ENCODE measurements at regions not wholly inside any gene's neighbourhood (a gene's known extent, or its start where the extent isn't known, plus 50 kb on each side); places are given as distances from the start of the nearest gene placed in this dataset.

GRCh38 chr11:116285026-116285425, 487.8 kb downstream of the BUD13 start:
- 0% methylated on average over 3 of the region's 3 CpGs for WGBS (ENCODE audit: missing lambda C conversion rate)

GRCh38 chr11:116283300-116283699, 489.5 kb downstream of the BUD13 start:
- H3K4me3 ChIP-seq = no peak overlapping the region
- no peak for DNase-seq (ENCODE audit: low read depth in 1 of 2, low spot score in 1 of 2)
- H3K9me3 ChIP-seq = no peaks in the 10 kb centered on the region
- ChIA-PET POLR2A (no interaction called here), CTCF (interaction anchor here (1.5 kb wide), 1 partner anchor 408 kb away, joined by 3 read pairs; no protein-coding TSS in a partner anchor)
- WGBS (ENCODE audit: missing lambda C conversion rate) = 0% methylated on average over 3 of the region's 3 CpGs
- no peak for ATAC-seq
- no peak for FAIRE-seq
- no peaks in the 10 kb centered on the region for H3K4me1 ChIP-seq
- no peak overlapping the region for H3K4me2 ChIP-seq
- H3K27ac ChIP-seq = no peak overlapping the region
- TF ChIP-seq POLR2A (IDR thresholded peaks at IDR 0.05; ENCODE audit: low read length) = no peak
- TF ChIP-seq SMC3 (IDR thresholded peaks at IDR 0.05) = no peak
- TF ChIP-seq RCOR1 (IDR thresholded peaks at IDR 0.05; ENCODE audit: low read depth, low read length) = no peak
- no peak for TF ChIP-seq KDM1A (IDR thresholded peaks at IDR 0.05; ENCODE audit: low read depth)
- TF ChIP-seq HOXA7 (CRISPR knock-in tag; IDR thresholded peaks at IDR 0.05) = no peak
- no peak for TF ChIP-seq RAD21 (conservative IDR thresholded peaks at IDR 0.05 in 1 of 2, IDR thresholded peaks at IDR 0.05 in 1 of 2)
- no peak for TF ChIP-seq TFCP2L1 (CRISPR knock-in tag; IDR thresholded peaks at IDR 0.05)
- no peak for TF ChIP-seq CBX2 (IDR thresholded peaks at IDR 0.05; ENCODE audit: borderline replicate concordance, low read depth)

More at GRCh38 chr11:116285026-116285425, 487.8 kb downstream of the BUD13 start:
- DNase-seq (ENCODE audit: low read depth in 1 of 2, low spot score in 1 of 2) (no peak), FAIRE-seq (no peak), ATAC-seq (no peak)
- no peak overlapping the region for H3K27ac ChIP-seq
- H3K9me3 ChIP-seq = no peaks in the 10 kb centered on the region
- no peak overlapping the region for H3K4me3 ChIP-seq
- ChIA-PET CTCF (no interaction called here), POLR2A (no interaction called here)
- TF ChIP-seq HDAC2 (IDR thresholded peaks at IDR 0.05) (no peak), JUNB (IDR thresholded peaks at IDR 0.05) (no peak), CHD2 (IDR thresholded peaks at IDR 0.05; ENCODE audit: low read length, partially characterized antibody) (no peak), HOXA7 (CRISPR knock-in tag; IDR thresholded peaks at IDR 0.05) (no peak), ZSCAN20 (CRISPR knock-in tag; IDR thresholded peaks at IDR 0.05) (no peak), FOSL2 (IDR thresholded peaks at IDR 0.05) (no peak), FOSL2 (CRISPR knock-in tag; IDR thresholded peaks at IDR 0.05) (no peak), ATOH8 (CRISPR knock-in tag; IDR thresholded peaks at IDR 0.05; ENCODE audit: low read depth) (no peak), RFX5 (IDR thresholded peaks at IDR 0.05) (no peak), USF2 (IDR thresholded peaks at IDR 0.05) (no peak), GATA3 (IDR thresholded peaks at IDR 0.05; ENCODE audit: borderline replicate concordance) (no peak), CHD4 (IDR thresholded peaks at IDR 0.05; ENCODE audit: borderline replicate concordance) (no peak), ZC3H11A (IDR thresholded peaks at IDR 0.05) (no peak), CEBPB (IDR thresholded peaks at IDR 0.05) (no peak), ZNF302 (CRISPR knock-in tag; IDR thresholded peaks at IDR 0.05) (no peak), KDM5A (IDR thresholded peaks at IDR 0.05) (no peak), RCOR1 (IDR thresholded peaks at IDR 0.05; ENCODE audit: low read depth, low read length) (no peak), PBX3 (IDR thresholded peaks at IDR 0.05) (no peak)
- no peak overlapping the region for H3K4me2 ChIP-seq
- no peaks in the 10 kb centered on the region for H3K4me1 ChIP-seq

- TF ChIP-seq TP53 (CRISPR knock-in tag; IDR thresholded peaks at IDR 0.05) = no peak
- no peak for TF ChIP-seq ZFP36 (IDR thresholded peaks at IDR 0.05; ENCODE audit: borderline replicate concordance, partially characterized antibody)
- ATAC-seq (no peak), FAIRE-seq (no peak), DNase-seq (ENCODE audit: low read depth in 1 of 2, low spot score in 1 of 2) (no peak)
- H3K4me3 ChIP-seq = no peak overlapping the region
- CTCF ChIA-PET = interaction anchor here (0.6 to 1.5 kb wide), 2 partner anchors 409 to 1641 kb away, joined by 3 read pairs; no protein-coding TSS in a partner anchor
- no peak overlapping the region for H3K4me2 ChIP-seq
- no peaks in the 10 kb centered on the region for H3K4me1 ChIP-seq
- POLR2A ChIA-PET = no interaction called here
- WGBS (ENCODE audit: missing lambda C conversion rate) = 69% methylated on average over 4 of the region's 4 CpGs
- H3K27ac ChIP-seq = no peak overlapping the region
- H3K9me3 ChIP-seq = no peaks in the 10 kb centered on the region
These were observed 490.3 kb downstream of the BUD13 start for GRCh38 chr11:116282481-116282880.
